ENCODE measurements at regions not wholly inside any gene's neighbourhood (a gene's known extent, or its start where the extent isn't known, plus 50 kb on each side); places are given as distances from the start of the nearest gene placed in this dataset.
A peak's percentile ranks its signal among the peaks of the same experiment; 100 is the strongest.

GRCh38 chr18:1658908-1659566, 754.4 kb downstream of the ADCYAP1 start:
- ChIA-PET CTCF (no interaction called here), POLR2A (no interaction called here)
- no peak for DNase-seq
- H3K4me3 ChIP-seq (ENCODE audit: low read depth, low read length) = no peak overlapping the region
- no peak overlapping the region for H3K27ac Mint-ChIP-seq (ENCODE audit: unreplicated experiment)
- no TSS peak for BruUV-seq (replicated peaks)
- no peaks in the 10 kb centered on the region for H3K27me3 ChIP-seq (replicated peaks; ENCODE audit: control insufficient read depth, insufficient read depth, low read length)
- H3K4me3 Mint-ChIP-seq (ENCODE audit: unreplicated experiment) = no peak overlapping the region
- TF ChIP-seq CTCF (IDR thresholded peaks at IDR 0.05; ENCODE audit: insufficient read depth in 1 of 2, low read depth in 1 of 2, low read length in 1 of 2, severe bottlenecking in 1 of 2, unreplicated experiment in 1 of 2) = no peak
- no peaks in the 10 kb centered on the region for H3K4me1 ChIP-seq
- H3K36me3 Mint-ChIP-seq (ENCODE audit: insufficient read depth, unreplicated experiment) = no peaks in the 10 kb centered on the region
- H3K4me1 Mint-ChIP-seq (ENCODE audit: low read depth, unreplicated experiment) = no peaks in the 10 kb centered on the region
- no peaks in the 10 kb centered on the region for H3K27me3 Mint-ChIP-seq (ENCODE audit: insufficient read depth, unreplicated experiment)
- intact Hi-C loops (cut with micrococcal nuclease; ENCODE audit: unreplicated experiment) = no loop called here
- H3K9me3 ChIP-seq = no peaks in the 10 kb centered on the region
- H3K36me3 ChIP-seq (ENCODE audit: control insufficient read depth, insufficient read depth, low read length) = no peaks in the 10 kb centered on the region
- no peaks in the 10 kb centered on the region for H3K9me3 Mint-ChIP-seq (ENCODE audit: unreplicated experiment)

GRCh38 chr18:1663879-1664705, 759.4 kb downstream of the ADCYAP1 start:
- H3K4me1 Mint-ChIP-seq (ENCODE audit: low read depth, unreplicated experiment) = no peaks in the 10 kb centered on the region
- H3K36me3 ChIP-seq (ENCODE audit: control insufficient read depth, insufficient read depth, low read length) = no peaks in the 10 kb centered on the region
- DNase-seq = peak; percentile 58 to 78
- TF ChIP-seq CTCF (IDR thresholded peaks at IDR 0.05; ENCODE audit: insufficient read depth in 1 of 2, low read depth in 1 of 2, low read length in 1 of 2, severe bottlenecking in 1 of 2, unreplicated experiment in 1 of 2) = peak; percentile 90 to 94
- H3K4me3 ChIP-seq (ENCODE audit: low read depth, low read length) = no peak overlapping the region
- intact Hi-C loops (cut with micrococcal nuclease; ENCODE audit: unreplicated experiment) = loop anchor here (1.0 to 10.0 kb wide), 4 partner anchors 78 to 881 kb away; no protein-coding TSS in a partner anchor
- no peaks in the 10 kb centered on the region for H3K27me3 ChIP-seq (replicated peaks; ENCODE audit: control insufficient read depth, insufficient read depth, low read length)
- H3K4me1 ChIP-seq = no peaks in the 10 kb centered on the region
- no peak overlapping the region for H3K4me3 Mint-ChIP-seq (ENCODE audit: unreplicated experiment)
- H3K36me3 Mint-ChIP-seq (ENCODE audit: insufficient read depth, unreplicated experiment) = no peaks in the 10 kb centered on the region
- no TSS peak for BruUV-seq (replicated peaks)
- H3K9me3 ChIP-seq = no peaks in the 10 kb centered on the region
- POLR2A ChIA-PET = no interaction called here
- H3K27me3 Mint-ChIP-seq (ENCODE audit: insufficient read depth, unreplicated experiment) = no peaks in the 10 kb centered on the region
- H3K27ac Mint-ChIP-seq (ENCODE audit: unreplicated experiment) = no peak overlapping the region
- H3K9me3 Mint-ChIP-seq (ENCODE audit: unreplicated experiment) = no peaks in the 10 kb centered on the region
- CTCF ChIA-PET = interaction anchor here (0.6 to 1.2 kb wide), 6 partner anchors 9 to 883 kb away, joined by 3 to 10 read pairs (median 3); no protein-coding TSS in a partner anchor

GRCh38 chr18:1665079-1665478, 760.4 kb downstream of the ADCYAP1 start:
- Mint-ChIP-seq H3K27me3 (ENCODE audit: insufficient read depth, unreplicated experiment) (no peaks in the 10 kb centered on the region), H3K4me3 (ENCODE audit: unreplicated experiment) (no peak overlapping the region), H3K27ac (ENCODE audit: unreplicated experiment) (no peak overlapping the region), H3K4me1 (ENCODE audit: low read depth, unreplicated experiment) (no peaks in the 10 kb centered on the region), H3K36me3 (ENCODE audit: insufficient read depth, unreplicated experiment) (no peaks in the 10 kb centered on the region), H3K9me3 (ENCODE audit: unreplicated experiment) (no peaks in the 10 kb centered on the region)
- CTCF ChIA-PET = no interaction called here
- no peaks in the 10 kb centered on the region for H3K9me3 ChIP-seq
- no peak for DNase-seq
- POLR2A ChIA-PET = no interaction called here
- H3K4me3 ChIP-seq (ENCODE audit: low read depth, low read length) = no peak overlapping the region
- intact Hi-C loops (cut with micrococcal nuclease; ENCODE audit: unreplicated experiment) = loop anchor here (10.0 kb wide), 2 partner anchors 420 to 880 kb away; no protein-coding TSS in a partner anchor
- BruUV-seq (replicated peaks) = no TSS peak
- TF ChIP-seq CTCF (IDR thresholded peaks at IDR 0.05; ENCODE audit: insufficient read depth in 1 of 2, low read depth in 1 of 2, low read length in 1 of 2, severe bottlenecking in 1 of 2, unreplicated experiment in 1 of 2) = no peak
- H3K36me3 ChIP-seq (ENCODE audit: control insufficient read depth, insufficient read depth, low read length) = no peaks in the 10 kb centered on the region
- no peaks in the 10 kb centered on the region for H3K4me1 ChIP-seq
- H3K27me3 ChIP-seq (replicated peaks; ENCODE audit: control insufficient read depth, insufficient read depth, low read length) = no peaks in the 10 kb centered on the region

Data from Caco-2 (cell line).